ENCODE measurements at regions not wholly inside any gene's neighbourhood (a gene's known extent, or its start where the extent isn't known, plus 50 kb on each side); places are given as distances from the start of the nearest gene placed in this dataset.

DNA sequence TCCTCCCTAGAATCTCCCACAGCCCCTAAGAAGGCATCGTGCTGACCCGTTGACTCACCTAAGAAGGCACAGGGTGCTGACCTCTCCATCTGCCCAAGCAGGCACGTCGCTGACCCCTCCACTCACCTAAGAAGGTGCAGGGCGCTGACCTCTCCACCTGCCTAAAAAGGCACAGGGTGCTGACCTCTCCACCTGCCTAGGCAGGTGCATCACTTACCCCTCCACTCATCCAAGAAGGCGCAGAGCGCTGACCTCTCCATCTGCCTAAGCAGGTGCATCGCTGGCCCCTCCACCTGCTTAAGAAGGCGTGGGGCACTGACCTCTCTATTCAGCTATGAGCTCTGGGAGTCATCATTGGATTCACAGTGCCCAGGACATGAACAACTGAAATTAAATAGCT, 54.4 kb upstream of the FCN1 start:
- Histone ChIP-seq H3K36me3 (replicated peaks in 1 of 2) (no peaks in the 10 kb centered on the region), H3K4me1 (replicated peaks in 1 of 2) (no peaks in the 10 kb centered on the region), H3K27ac (no peak overlapping the region), H3K4me3 (no peak overlapping the region), H3K9me3 (replicated peaks in 1 of 3) (no peaks in the 10 kb centered on the region), H3K27me3 (peaks cover 5% of the 10 kb centered on the region)
- WGBS, 4 donors: 91 to 95% (median 93%) methylated on average over 9 of the region's 9 CpGs
- intact Hi-C loops (cut with DNase I): no loop called here
- no peak for DNase-seq
- TF ChIP-seq POLR2A (IDR thresholded peaks at IDR 0.05) (no peak), CTCF (IDR thresholded peaks at IDR 0.05) (no peak)

- intact Hi-C loops (cut with DNase I): no loop called here
- Histone ChIP-seq H3K27me3 (no peaks in the 10 kb centered on the region), H3K9me3 (replicated peaks in 1 of 3) (no peaks in the 10 kb centered on the region), H3K36me3 (replicated peaks in 1 of 2) (no peaks in the 10 kb centered on the region), H3K4me1 (replicated peaks in 1 of 2) (no peaks in the 10 kb centered on the region), H3K27ac (no peak overlapping the region), H3K4me3 (no peak overlapping the region)
- no peak for DNase-seq
- no peak for TF ChIP-seq CTCF (IDR thresholded peaks at IDR 0.05)
- no peak for TF ChIP-seq POLR2A (IDR thresholded peaks at IDR 0.05)
- 90 to 100% (median 95%) methylated on average over 1 of the region's 1 CpG for WGBS, 4 donors
Measured at GRCh38 chr9:134975253-134975652, 57.5 kb upstream of the FCN1 start.

GRCh38 chr9:134976403-134976802, 58.7 kb upstream of the FCN1 start:
- Histone ChIP-seq H3K27me3 (no peaks in the 10 kb centered on the region), H3K9me3 (replicated peaks in 1 of 3) (no peaks in the 10 kb centered on the region), H3K36me3 (replicated peaks in 1 of 2) (no peaks in the 10 kb centered on the region), H3K27ac (no peak overlapping the region), H3K4me1 (replicated peaks in 1 of 2) (no peaks in the 10 kb centered on the region), H3K4me3 (no peak overlapping the region)
- DNase-seq: no peak
- TF ChIP-seq CTCF (IDR thresholded peaks at IDR 0.05): no peak
- no peak for TF ChIP-seq POLR2A (IDR thresholded peaks at IDR 0.05)
- intact Hi-C loops (cut with DNase I): no loop called here
- 53 to 78% (median 58%) methylated on average over 1 of the region's 1 CpG for whole genome bisulfite sequencing, 4 donors

DNA sequence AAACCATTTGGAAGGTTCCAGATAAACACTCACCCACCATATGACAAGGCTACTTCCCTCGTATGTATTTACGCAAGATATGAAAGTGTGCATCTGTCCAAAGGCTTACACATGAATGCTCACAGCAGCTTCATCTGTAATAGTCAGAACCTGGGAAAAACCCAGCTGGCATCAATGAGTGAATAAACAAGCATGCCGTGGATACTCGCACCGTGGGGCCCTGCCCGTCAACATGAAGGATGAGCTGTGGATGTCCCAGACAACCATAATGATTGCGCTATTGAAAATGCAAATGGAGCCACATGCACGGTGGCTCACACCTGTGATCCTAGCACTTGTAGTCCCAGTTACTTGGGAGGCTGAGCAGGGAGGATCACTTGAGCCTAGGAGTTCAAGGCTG, 60.6 kb upstream of the FCN1 start:
- DNase-seq: no peak
- WGBS, 4 donors: 89 to 97% (median 93%) methylated on average over 8 of the region's 8 CpGs
- TF ChIP-seq CTCF (IDR thresholded peaks at IDR 0.05) (no peak), POLR2A (IDR thresholded peaks at IDR 0.05) (no peak)

More for the DNA sequence above, 60.6 kb upstream of the FCN1 start:
- intact Hi-C loops (cut with DNase I): no loop called here
- H3K27ac ChIP-seq: no peak overlapping the region
- H3K36me3 ChIP-seq (replicated peaks in 1 of 2): no peaks in the 10 kb centered on the region
- no peaks in the 10 kb centered on the region for H3K27me3 ChIP-seq
- no peak overlapping the region for H3K4me3 ChIP-seq
- H3K9me3 ChIP-seq (replicated peaks in 1 of 3): no peaks in the 10 kb centered on the region
- H3K4me1 ChIP-seq (replicated peaks in 1 of 2): no peaks in the 10 kb centered on the region
